HL-60 (cell line): ENCODE measurements at regions not wholly inside any gene's neighbourhood (a gene's known extent, or its start where the extent isn't known, plus 50 kb on each side); places are given as distances from the start of the nearest gene placed in this dataset.

Experiments
- DNase-seq, 2 experiments: peaks; one replicate each; pipeline ENCODE4 v3.0.0-alpha.2; 2010 to 2020; ENCODE audit warnings: low read depth in 1 of 2, low spot score in 1 of 2
- H3K27ac ChIP-seq: fragments of 250-450 bp; sonication (Bioruptor Pico); replicated peaks from 2 replicates; pipeline ENCODE4 v1.5.1; 2020; ENCODE audit warnings: mild to moderate bottlenecking, moderate library complexity
- H3K27me3 ChIP-seq: fragments of 250-450 bp; sonication (Bioruptor Pico); 2 replicates; pipeline ENCODE4 v1.5.1; 2021; ENCODE audit warnings: mild to moderate bottlenecking, moderate library complexity; ENCODE audit not compliant: insufficient read depth, poor library complexity, severe bottlenecking
- H3K4me3 ChIP-seq: replicated peaks from 2 replicates; pipeline ENCODE4 v1.5.1; 2011; ENCODE audit warnings: mild to moderate bottlenecking, control low read depth, low read length; ENCODE audit not compliant: insufficient read depth
- GABPA ChIP-seq: IDR thresholded peaks from 2 replicates; pipeline ENCODE4 v1.6.1; 2012; ENCODE audit warnings: low read depth
- POLR2AphosphoS5 ChIP-seq: IDR thresholded peaks from 2 replicates; pipeline ENCODE4 v1.6.1; 2012; ENCODE audit warnings: low read depth
- REST ChIP-seq: IDR thresholded peaks from 2 replicates; pipeline ENCODE4 v1.6.1; 2012; ENCODE audit warnings: low read depth; ENCODE audit not compliant: insufficient replicate concordance
- SPI1 ChIP-seq: IDR thresholded peaks from 2 replicates; pipeline ENCODE4 v1.6.1; 2012; ENCODE audit warnings: low read depth, mild to moderate bottlenecking, borderline replicate concordance
- TF ChIP-seq, protein P1 (sequence below): IDR thresholded peaks from one replicate; pipeline ENCODE4 v1.5.1; 2011; ENCODE audit warnings: low read length, control low read depth, inconsistent platforms; ENCODE audit not compliant: insufficient read depth

GRCh38 chr14:62283837-62284236, 521.6 kb downstream of the SNAPC1 start:
- H3K27me3 ChIP-seq = no peaks in the 10 kb centered on the region
- H3K4me3 ChIP-seq = no peak overlapping the region
- H3K27ac ChIP-seq = no peak overlapping the region
- no peak for TF ChIP-seq REST
- TF ChIP-seq SPI1 = no peak
- TF ChIP-seq, protein P1, sequence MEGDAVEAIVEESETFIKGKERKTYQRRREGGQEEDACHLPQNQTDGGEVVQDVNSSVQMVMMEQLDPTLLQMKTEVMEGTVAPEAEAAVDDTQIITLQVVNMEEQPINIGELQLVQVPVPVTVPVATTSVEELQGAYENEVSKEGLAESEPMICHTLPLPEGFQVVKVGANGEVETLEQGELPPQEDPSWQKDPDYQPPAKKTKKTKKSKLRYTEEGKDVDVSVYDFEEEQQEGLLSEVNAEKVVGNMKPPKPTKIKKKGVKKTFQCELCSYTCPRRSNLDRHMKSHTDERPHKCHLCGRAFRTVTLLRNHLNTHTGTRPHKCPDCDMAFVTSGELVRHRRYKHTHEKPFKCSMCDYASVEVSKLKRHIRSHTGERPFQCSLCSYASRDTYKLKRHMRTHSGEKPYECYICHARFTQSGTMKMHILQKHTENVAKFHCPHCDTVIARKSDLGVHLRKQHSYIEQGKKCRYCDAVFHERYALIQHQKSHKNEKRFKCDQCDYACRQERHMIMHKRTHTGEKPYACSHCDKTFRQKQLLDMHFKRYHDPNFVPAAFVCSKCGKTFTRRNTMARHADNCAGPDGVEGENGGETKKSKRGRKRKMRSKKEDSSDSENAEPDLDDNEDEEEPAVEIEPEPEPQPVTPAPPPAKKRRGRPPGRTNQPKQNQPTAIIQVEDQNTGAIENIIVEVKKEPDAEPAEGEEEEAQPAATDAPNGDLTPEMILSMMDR = no peak
- TF ChIP-seq POLR2AphosphoS5 = no peak
- TF ChIP-seq GABPA = no peak
- no peak for DNase-seq

- DNase-seq = no peak
- TF ChIP-seq POLR2AphosphoS5 = no peak
- TF ChIP-seq SPI1 = no peak
- no peak for TF ChIP-seq REST
- no peak for TF ChIP-seq GABPA
- TF ChIP-seq, protein P1 = no peak
- Histone ChIP-seq H3K27me3 (no peaks in the 10 kb centered on the region), H3K4me3 (no peak overlapping the region), H3K27ac (no peak overlapping the region)
Observed at GRCh38 chr14:62289471-62289870, 527.3 kb downstream of the SNAPC1 start.

DNA sequence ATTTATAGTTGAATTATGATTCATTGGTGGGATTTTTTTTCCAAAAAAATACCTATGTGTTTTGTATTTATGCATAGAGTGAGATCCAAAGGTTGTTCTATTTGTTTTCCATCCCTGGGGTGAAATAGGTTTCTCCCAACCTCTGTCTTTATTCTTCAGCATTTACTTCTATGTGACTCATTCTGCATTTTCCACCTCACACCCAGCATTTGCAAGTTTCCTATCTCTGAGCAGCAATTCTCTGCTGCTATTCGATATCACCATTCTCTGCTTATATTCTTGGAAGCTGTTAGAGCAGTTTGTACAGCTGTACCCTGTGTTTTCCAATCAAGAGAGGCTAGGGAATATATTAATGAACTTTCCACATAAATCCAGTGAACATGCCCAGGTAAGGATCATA, 538.9 kb downstream of the SNAPC1 start:
- no peak for TF ChIP-seq REST
- no peak for TF ChIP-seq SPI1
- no peak for TF ChIP-seq POLR2AphosphoS5
- Histone ChIP-seq H3K27me3 (no peaks in the 10 kb centered on the region), H3K4me3 (no peak overlapping the region), H3K27ac (no peak overlapping the region)
- DNase-seq = no peak

GRCh38 chr14:62301911-62302310, 539.7 kb downstream of the SNAPC1 start:
- no peak for TF ChIP-seq REST
- TF ChIP-seq GABPA = no peak
- no peak for TF ChIP-seq POLR2AphosphoS5
- TF ChIP-seq, protein P1 = no peak
- TF ChIP-seq SPI1 = no peak
- Histone ChIP-seq H3K4me3 (no peak overlapping the region), H3K27ac (no peak overlapping the region), H3K27me3 (no peaks in the 10 kb centered on the region)
- no peak for DNase-seq
